ENCODE measurements at regions not wholly inside any gene's neighbourhood (a gene's known extent, or its start where the extent isn't known, plus 50 kb on each side); places are given as distances from the start of the nearest gene placed in this dataset.

- H3K4me3 ChIP-seq (ENCODE audit: low read depth in 2 of 2, low read length in 2 of 2), result no peak overlapping the region
- H3K9me3 ChIP-seq (ENCODE audit: control insufficient read depth, insufficient read depth, low read depth, low read length), result no peaks in the 10 kb centered on the region
- no peaks in the 10 kb centered on the region for H3K36me3 ChIP-seq (ENCODE audit: control insufficient read depth, insufficient read depth, low read length)
- POLR2A ChIA-PET, result no interaction called here
- in situ Hi-C loops (cut with HindIII; ENCODE audit: low pct_unique_long_range_greater_than_20kb, low sequenced_read_pairs), result no loop called here
- no peaks in the 10 kb centered on the region for H3K27me3 ChIP-seq (ENCODE audit: control insufficient read depth, insufficient read depth, low read length)
- TF ChIP-seq REST (IDR thresholded peaks at IDR 0.05; ENCODE audit: insufficient read depth in 1 of 2, low read depth in 2 of 2, low read length in 1 of 2) (no peak), POLR2AphosphoS5 (IDR thresholded peaks at IDR 0.05; ENCODE audit: low read depth, low read length) (no peak), CTCF (IDR thresholded peaks at IDR 0.05) (no peak), SIN3A (IDR thresholded peaks at IDR 0.05; ENCODE audit: borderline replicate concordance, insufficient read depth, low read depth, low read length) (no peak)
- ATAC-seq (no peak), DNase-seq (ENCODE audit: low read depth, low spot score) (no peak)
- no peaks in the 10 kb centered on the region for H3K4me1 ChIP-seq (ENCODE audit: control insufficient read depth, insufficient read depth, low read length)
- H3K27ac ChIP-seq (ENCODE audit: low read length), result no peak overlapping the region
- BruUV-seq (replicated peaks), result no TSS peak
- CTCF ChIA-PET, result no interaction called here
- intact Hi-C loops (cut with micrococcal nuclease; ENCODE audit: unreplicated experiment), result no loop called here
Measured at GRCh38 chr2:14304326-14304725, 328.2 kb upstream of the LRATD1 start.

GRCh38 chr2:14306268-14306861 is 326.2 kb upstream of the LRATD1 start:
- CTCF ChIA-PET, result no interaction called here
- ATAC-seq, result no peak

More at GRCh38 chr2:14306268-14306861, 326.2 kb upstream of the LRATD1 start:
- H3K27ac ChIP-seq (ENCODE audit: low read length), result no peak overlapping the region
- no peaks in the 10 kb centered on the region for H3K36me3 ChIP-seq (ENCODE audit: control insufficient read depth, insufficient read depth, low read length)
- intact Hi-C loops (cut with micrococcal nuclease; ENCODE audit: unreplicated experiment) (no loop called here), in situ Hi-C loops (cut with HindIII; ENCODE audit: low pct_unique_long_range_greater_than_20kb, low sequenced_read_pairs) (no loop called here)
- no peaks in the 10 kb centered on the region for H3K4me1 ChIP-seq (ENCODE audit: control insufficient read depth, insufficient read depth, low read length)
- no peaks in the 10 kb centered on the region for H3K9me3 ChIP-seq (ENCODE audit: control insufficient read depth, insufficient read depth, low read depth, low read length)
- no peak for DNase-seq (ENCODE audit: low read depth, low spot score)
- TF ChIP-seq CTCF (IDR thresholded peaks at IDR 0.05) (no peak), POLR2AphosphoS5 (IDR thresholded peaks at IDR 0.05; ENCODE audit: low read depth, low read length) (no peak), REST (IDR thresholded peaks at IDR 0.05; ENCODE audit: insufficient read depth in 1 of 2, low read depth in 2 of 2, low read length in 1 of 2) (no peak), SIN3A (IDR thresholded peaks at IDR 0.05; ENCODE audit: borderline replicate concordance, insufficient read depth, low read depth, low read length) (no peak), TCF7L2 (IDR thresholded peaks at IDR 0.05; ENCODE audit: low read depth, low read length) (no peak)
- H3K4me3 ChIP-seq (ENCODE audit: low read depth in 2 of 2, low read length in 2 of 2), result no peak overlapping the region
- no peaks in the 10 kb centered on the region for H3K27me3 ChIP-seq (ENCODE audit: control insufficient read depth, insufficient read depth, low read length)
- BruUV-seq (replicated peaks), result no TSS peak
- POLR2A ChIA-PET, result no interaction called here

All from Panc1 (cell line).